A549 (cell line): ENCODE measurements at regions not wholly inside any gene's neighbourhood (a gene's known extent, or its start where the extent isn't known, plus 50 kb on each side); places are given as distances from the start of the nearest gene placed in this dataset.

Source experiments
- ATAC-seq, 2 experiments: fragments of 200-7000 bp in 1 of 2; fragments of >200 bp in 1 of 2; cut with Nextera tagmentation in 1 of 2; cut with Tn5 transposase in 1 of 2; 3 replicates each; pipeline versions ENCODE4 v1.8.0 to v1.9.1; 2018 to 2020; ENCODE audit warnings: mild to moderate bottlenecking in 1 of 2, moderate library complexity in 1 of 2
- CTCF ChIA-PET: fragments of 300-600 bp; sonication (Branson Sonifier 250); formaldehyde crosslinking; extraction: SDS; loops from one replicate; lab custom pipeline; 2021; ENCODE audit warnings: antibody characterized with exemption, inconsistent platforms; lab: Yijun Ruan, JAX
- POLR2A ChIA-PET: fragments of 350-600 bp; formaldehyde crosslinking; extraction: SDS; loops from one replicate; lab custom pipeline; 2021; ENCODE audit warnings: antibody characterized with exemption, inconsistent platforms; lab: Yijun Ruan, JAX
- DNase-seq, 2 experiments: peaks; one replicate each; pipeline versions ENCODE4 v3.0.0 to v3.0.0-alpha.2; 2011 to 2016; ENCODE audit warnings: low read depth in 1 of 2, low spot score in 1 of 2
- FAIRE-seq: peaks from 2 replicates; lab custom pipeline; 2011; peaks lifted over from hg19 to GRCh38; lab: Jason Lieb, UNC
- H3K27ac ChIP-seq, 2 experiments: fragments of >200 bp; sonication (Bioruptor Twin); formaldehyde crosslinking; 3 replicates each; pipeline ENCODE4 v1.5.1; 2016 to 2017
- H3K4me1 ChIP-seq: fragments of >200 bp; sonication (Bioruptor Twin); formaldehyde crosslinking; 3 replicates; pipeline ENCODE4 v1.6.1; 2016
- H3K4me2 ChIP-seq: fragments of >200 bp; sonication (Bioruptor Twin); formaldehyde crosslinking; 3 replicates; pipeline ENCODE4 v1.6.1; 2016
- H3K4me3 ChIP-seq: fragments of >200 bp; sonication (Bioruptor Twin); formaldehyde crosslinking; 3 replicates; pipeline ENCODE4 v1.5.1; 2016
- H3K9me3 ChIP-seq: fragments of >200 bp; sonication (Bioruptor Twin); formaldehyde crosslinking; 3 replicates; pipeline ENCODE4 v1.6.1; 2016
- CBX8 ChIP-seq: fragments of 200-600 bp; sonication (generic); IDR thresholded peaks from 2 replicates; pipeline ENCODE4 v1.6.1; 2016
- CEBPB ChIP-seq, 2 experiments: fragments of >200 bp in 1 of 2; sonication (Bioruptor Twin) in 1 of 2; formaldehyde crosslinking in 1 of 2; IDR thresholded peaks; 2 replicates each; pipeline ENCODE4 v1.6.1; 2012 to 2016
- CHD2 ChIP-seq: fragments of 150-350 bp; IDR thresholded peaks from 2 replicates; pipeline ENCODE4 v1.6.1; 2014; ENCODE audit warnings: low read length; ENCODE audit not compliant: partially characterized antibody
- EP300 ChIP-seq, 2 experiments: fragments of >200 bp; sonication (Bioruptor Twin); formaldehyde crosslinking; IDR thresholded peaks; 2 replicates in 1 of 2; 3 replicates in 1 of 2; pipeline ENCODE4 v1.6.1; 2016 to 2017
- ESRRA ChIP-seq: fragments of 150-350 bp; IDR thresholded peaks from 2 replicates; pipeline ENCODE4 v1.6.1; 2014; ENCODE audit warnings: mild to moderate bottlenecking, low read length, borderline replicate concordance
- GATA3 ChIP-seq: IDR thresholded peaks from 2 replicates; pipeline ENCODE4 v1.6.1; 2012; ENCODE audit warnings: borderline replicate concordance
- HDAC2 ChIP-seq: fragments of 200-600 bp; sonication (generic); IDR thresholded peaks from 2 replicates; pipeline ENCODE4 v1.6.1; 2016
- HEYL ChIP-seq: fragments of 250-450 bp; sonication (Bioruptor Pico); IDR thresholded peaks from 2 replicates; pipeline ENCODE4 v1.8.0; 2021; ENCODE audit warnings: mild to moderate bottlenecking, moderate library complexity
- HOXB13 ChIP-seq: fragments of 250-450 bp; sonication (Bioruptor Pico); IDR thresholded peaks from 2 replicates; pipeline ENCODE4 v1.5.0; 2020; ENCODE audit warnings: low read depth, mild to moderate bottlenecking, moderate library complexity
- HOXB5 ChIP-seq: fragments of 250-450 bp; sonication (Bioruptor Pico); IDR thresholded peaks from 2 replicates; pipeline ENCODE4 v1.5.0; 2020; ENCODE audit warnings: mild to moderate bottlenecking, moderate library complexity
- JUNB ChIP-seq: fragments of >200 bp; sonication (Bioruptor Twin); formaldehyde crosslinking; IDR thresholded peaks from 2 replicates; pipeline ENCODE4 v1.6.1; 2016
- KDM5A ChIP-seq: fragments of 200-600 bp; sonication (generic); IDR thresholded peaks from 2 replicates; pipeline ENCODE4 v1.6.1; 2016; ENCODE audit warnings: antibody characterized with exemption, mild to moderate bottlenecking
- MYC ChIP-seq: IDR thresholded peaks from 2 replicates; pipeline ENCODE4 v1.6.1; 2012; ENCODE audit warnings: mild to moderate bottlenecking, inconsistent platforms, low read length, improper control_type of control experiment, borderline replicate concordance
- NFE2L2 ChIP-seq: fragments of 150-350 bp; conservative IDR thresholded peaks from 2 replicates; pipeline ENCODE4 v1.6.1; 2014; ENCODE audit warnings: low read length
- PHF8 ChIP-seq: fragments of 200-600 bp; sonication (generic); IDR thresholded peaks from 2 replicates; pipeline ENCODE4 v1.6.1; 2016; ENCODE audit warnings: low read depth, mild to moderate bottlenecking, antibody characterized with exemption, moderate library complexity, borderline replicate concordance
- POLR2A ChIP-seq: IDR thresholded peaks from 2 replicates; pipeline ENCODE4 v1.6.1; 2012; ENCODE audit warnings: mild to moderate bottlenecking, low read length
- POLR2AphosphoS2 ChIP-seq: conservative IDR thresholded peaks from 2 replicates; pipeline ENCODE4 v1.6.1; 2012; ENCODE audit warnings: low read length, improper control_type of control experiment, inconsistent platforms
- RARB ChIP-seq: fragments of 250-450 bp; sonication (Bioruptor Pico); IDR thresholded peaks from 2 replicates; pipeline ENCODE4 v1.8.0; 2021; ENCODE audit warnings: mild to moderate bottlenecking, moderate library complexity
- RCOR1 ChIP-seq: fragments of 150-350 bp; IDR thresholded peaks from 2 replicates; pipeline ENCODE4 v1.6.1; 2014; ENCODE audit warnings: antibody characterized with exemption, low read length, low read depth
- ZC3H11A ChIP-seq: fragments of 450-650 bp; IDR thresholded peaks from 2 replicates; pipeline ENCODE4 v1.6.1; 2014; ENCODE audit warnings: antibody characterized with exemption, mild to moderate bottlenecking
- ZFP36 ChIP-seq: fragments of 450-650 bp; IDR thresholded peaks from 2 replicates; pipeline ENCODE4 v1.6.1; 2014; ENCODE audit warnings: borderline replicate concordance; ENCODE audit not compliant: partially characterized antibody
- ZSCAN20 ChIP-seq: fragments of 250-450 bp; sonication (Bioruptor Pico); IDR thresholded peaks from 2 replicates; pipeline ENCODE4 v1.8.0; 2022; ENCODE audit warnings: mild to moderate bottlenecking, moderate library complexity
- WGBS: methylation state at CpG from one replicate; pipeline ENCODE4 v1.1.6; 2017; ENCODE audit errors: missing lambda C conversion rate; 5-methylcytosine and 5-hydroxymethylcytosine counted together
- TF ChIP-seq, protein P1 (sequence below): fragments of 250-450 bp; sonication (Bioruptor Pico); IDR thresholded peaks from 2 replicates; pipeline ENCODE4 v1.5.0; 2020; ENCODE audit warnings: low read depth, mild to moderate bottlenecking, moderate library complexity
- TF ChIP-seq, protein P2 (sequence below): fragments of >200 bp; sonication (Bioruptor Twin); formaldehyde crosslinking; IDR thresholded peaks from 3 replicates; pipeline ENCODE4 v1.5.1; 2016
- TF ChIP-seq, protein P3 (sequence below): fragments of 200-600 bp; sonication (generic); IDR thresholded peaks from 2 replicates; pipeline ENCODE4 v1.6.1; 2016; ENCODE audit warnings: antibody characterized with exemption, mild to moderate bottlenecking, moderate library complexity

DNA sequence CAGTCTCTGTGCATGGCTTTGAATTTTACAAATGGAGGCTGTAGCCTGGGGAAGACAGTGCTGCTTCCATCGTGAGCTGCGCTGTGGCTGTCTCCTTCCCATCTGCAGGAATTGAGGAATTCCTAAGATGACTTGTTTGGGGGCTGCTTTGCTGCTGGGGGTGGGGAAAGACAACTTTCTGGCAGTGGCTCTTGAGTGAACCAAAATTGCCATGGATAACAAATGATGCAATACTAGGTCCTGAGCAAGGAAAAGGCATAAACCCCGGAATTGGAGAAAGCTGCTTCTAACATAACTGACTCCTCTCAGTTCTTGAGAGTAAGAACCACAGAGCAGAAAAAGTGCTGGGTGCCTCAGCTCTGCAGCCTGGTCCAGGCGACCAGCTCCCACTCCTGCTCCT lies 245.0 kb upstream of the RPL38 start:
- Histone ChIP-seq H3K4me1 (peaks cover 4% of the 10 kb centered on the region; the same call in 1 of the 3 replicates), H3K4me3 (no peak overlapping the region), H3K4me2 (no peak overlapping the region)
- WGBS = 51% methylated on average over 4 of the region's 4 CpGs
- POLR2A ChIA-PET = no interaction called here
- no peak for DNase-seq
- CTCF ChIA-PET = interaction anchor here (1.0 to 4.5 kb wide), 5 partner anchors 131 to 528 kb away, joined by 3 to 44 read pairs (median 12); partner anchors contain the start of gene SDK2
- ATAC-seq = no peak
- FAIRE-seq = no peak
- TF ChIP-seq CHD2 (no peak), RARB (CRISPR knock-in tag) (no peak), POLR2AphosphoS2 (no peak), PHF8 (no peak), KDM5A (no peak), NFE2L2 (no peak), HEYL (CRISPR knock-in tag) (no peak), ZSCAN20 (no peak), EP300 (IDR thresholded peaks at IDR 0.05) (no peak), HOXB13 (CRISPR knock-in tag) (no peak), GATA3 (no peak), ZC3H11A (no peak), HDAC2 (no peak)
- TF ChIP-seq, protein P1, sequence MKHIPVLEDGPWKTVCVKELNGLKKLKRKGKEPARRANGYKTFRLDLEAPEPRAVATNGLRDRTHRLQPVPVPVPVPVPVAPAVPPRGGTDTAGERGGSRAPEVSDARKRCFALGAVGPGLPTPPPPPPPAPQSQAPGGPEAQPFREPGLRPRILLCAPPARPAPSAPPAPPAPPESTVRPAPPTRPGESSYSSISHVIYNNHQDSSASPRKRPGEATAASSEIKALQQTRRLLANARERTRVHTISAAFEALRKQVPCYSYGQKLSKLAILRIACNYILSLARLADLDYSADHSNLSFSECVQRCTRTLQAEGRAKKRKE (CRISPR knock-in tag) = no peak
- TF ChIP-seq, all 56 proteins: peak for 0
- Histone ChIP-seq H3K9me3 (peaks cover 7% of the 10 kb centered on the region; the same call in 2 of the 3 replicates), H3K27ac (no peak overlapping the region)

DNA sequence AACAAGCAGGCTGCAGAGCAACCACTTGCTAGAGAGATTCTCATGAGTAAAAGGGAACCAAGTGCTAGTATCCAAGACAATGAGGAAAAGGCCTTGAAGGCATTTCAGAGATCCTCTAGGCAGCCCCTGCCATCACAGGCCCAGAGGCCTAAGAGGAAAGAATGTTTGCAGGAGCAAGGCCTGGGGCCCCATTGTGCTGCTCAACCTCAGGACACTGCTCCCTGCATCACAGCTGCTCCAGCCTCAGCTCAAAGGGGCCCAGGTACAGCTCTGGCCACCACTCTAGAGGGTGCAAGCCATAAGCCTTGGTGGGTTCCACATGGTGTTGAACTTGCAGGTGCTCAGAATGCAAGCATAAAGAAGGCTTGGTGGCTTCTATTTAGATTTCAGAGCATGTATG lies 243.0 kb upstream of the RPL38 start:
- no peak overlapping the region for H3K4me3 ChIP-seq
- ATAC-seq (no peak), FAIRE-seq (no peak), DNase-seq (no peak)
- TF ChIP-seq GATA3 (no peak), ZFP36 (peak; percentile 55)
- ChIA-PET POLR2A (no interaction called here), CTCF (interaction anchor here (1.3 to 2.7 kb wide), 3 partner anchors 216 to 530 kb away, joined by 4 to 12 read pairs (median 4); no protein-coding TSS in a partner anchor)
- H3K4me2 ChIP-seq = no peak overlapping the region
- H3K9me3 ChIP-seq = peaks cover 16% of the 10 kb centered on the region; the same call in 2 of the 3 replicates
- no peak overlapping the region for H3K27ac ChIP-seq
- peaks cover 4% of the 10 kb centered on the region; the same call in 1 of the 3 replicates for H3K4me1 ChIP-seq

DNA sequence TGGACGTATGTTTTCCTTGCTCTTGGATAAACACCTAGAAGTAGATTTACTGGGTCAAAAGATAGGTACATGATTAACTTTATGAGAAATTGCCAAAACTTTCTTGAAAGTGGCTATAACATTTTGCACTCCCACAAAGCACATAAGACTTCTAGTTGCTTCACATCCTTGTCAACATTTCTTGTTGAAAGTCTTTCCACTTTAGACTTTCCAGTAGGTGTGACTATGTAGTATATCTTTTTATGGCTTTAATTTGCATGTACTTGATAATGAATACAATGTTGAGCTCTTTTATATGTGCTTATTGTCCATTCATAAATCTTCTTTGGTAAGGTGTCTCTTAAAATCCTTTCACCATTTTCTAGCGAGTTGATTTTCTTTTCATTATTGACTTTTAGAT lies 241.2 kb upstream of the RPL38 start:
- no peak overlapping the region for H3K27ac ChIP-seq
- 25% methylated on average over 2 of the region's 2 CpGs for WGBS
- DNase-seq = no peak
- no peaks in the 10 kb centered on the region for H3K4me1 ChIP-seq
- H3K4me2 ChIP-seq = no peak overlapping the region
- no peak overlapping the region for H3K4me3 ChIP-seq
- CTCF ChIA-PET = interaction anchor here (1.3 kb wide), 1 partner anchor 707 kb away, joined by 3 read pairs; no protein-coding TSS in a partner anchor
- TF ChIP-seq CBX8 (no peak), CEBPB (IDR thresholded peaks at IDR 0.05) (no peak), GATA3 (no peak), ESRRA (no peak), KDM5A (no peak), POLR2A (no peak), HOXB5 (CRISPR knock-in tag) (no peak), HOXB13 (CRISPR knock-in tag) (no peak), CHD2 (no peak), MYC (no peak), RCOR1 (no peak), JUNB (no peak), ZC3H11A (no peak)
- TF ChIP-seq, protein P2, sequence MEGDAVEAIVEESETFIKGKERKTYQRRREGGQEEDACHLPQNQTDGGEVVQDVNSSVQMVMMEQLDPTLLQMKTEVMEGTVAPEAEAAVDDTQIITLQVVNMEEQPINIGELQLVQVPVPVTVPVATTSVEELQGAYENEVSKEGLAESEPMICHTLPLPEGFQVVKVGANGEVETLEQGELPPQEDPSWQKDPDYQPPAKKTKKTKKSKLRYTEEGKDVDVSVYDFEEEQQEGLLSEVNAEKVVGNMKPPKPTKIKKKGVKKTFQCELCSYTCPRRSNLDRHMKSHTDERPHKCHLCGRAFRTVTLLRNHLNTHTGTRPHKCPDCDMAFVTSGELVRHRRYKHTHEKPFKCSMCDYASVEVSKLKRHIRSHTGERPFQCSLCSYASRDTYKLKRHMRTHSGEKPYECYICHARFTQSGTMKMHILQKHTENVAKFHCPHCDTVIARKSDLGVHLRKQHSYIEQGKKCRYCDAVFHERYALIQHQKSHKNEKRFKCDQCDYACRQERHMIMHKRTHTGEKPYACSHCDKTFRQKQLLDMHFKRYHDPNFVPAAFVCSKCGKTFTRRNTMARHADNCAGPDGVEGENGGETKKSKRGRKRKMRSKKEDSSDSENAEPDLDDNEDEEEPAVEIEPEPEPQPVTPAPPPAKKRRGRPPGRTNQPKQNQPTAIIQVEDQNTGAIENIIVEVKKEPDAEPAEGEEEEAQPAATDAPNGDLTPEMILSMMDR = no peak
- TF ChIP-seq, protein P1 (CRISPR knock-in tag) = no peak
- TF ChIP-seq, protein P3, sequence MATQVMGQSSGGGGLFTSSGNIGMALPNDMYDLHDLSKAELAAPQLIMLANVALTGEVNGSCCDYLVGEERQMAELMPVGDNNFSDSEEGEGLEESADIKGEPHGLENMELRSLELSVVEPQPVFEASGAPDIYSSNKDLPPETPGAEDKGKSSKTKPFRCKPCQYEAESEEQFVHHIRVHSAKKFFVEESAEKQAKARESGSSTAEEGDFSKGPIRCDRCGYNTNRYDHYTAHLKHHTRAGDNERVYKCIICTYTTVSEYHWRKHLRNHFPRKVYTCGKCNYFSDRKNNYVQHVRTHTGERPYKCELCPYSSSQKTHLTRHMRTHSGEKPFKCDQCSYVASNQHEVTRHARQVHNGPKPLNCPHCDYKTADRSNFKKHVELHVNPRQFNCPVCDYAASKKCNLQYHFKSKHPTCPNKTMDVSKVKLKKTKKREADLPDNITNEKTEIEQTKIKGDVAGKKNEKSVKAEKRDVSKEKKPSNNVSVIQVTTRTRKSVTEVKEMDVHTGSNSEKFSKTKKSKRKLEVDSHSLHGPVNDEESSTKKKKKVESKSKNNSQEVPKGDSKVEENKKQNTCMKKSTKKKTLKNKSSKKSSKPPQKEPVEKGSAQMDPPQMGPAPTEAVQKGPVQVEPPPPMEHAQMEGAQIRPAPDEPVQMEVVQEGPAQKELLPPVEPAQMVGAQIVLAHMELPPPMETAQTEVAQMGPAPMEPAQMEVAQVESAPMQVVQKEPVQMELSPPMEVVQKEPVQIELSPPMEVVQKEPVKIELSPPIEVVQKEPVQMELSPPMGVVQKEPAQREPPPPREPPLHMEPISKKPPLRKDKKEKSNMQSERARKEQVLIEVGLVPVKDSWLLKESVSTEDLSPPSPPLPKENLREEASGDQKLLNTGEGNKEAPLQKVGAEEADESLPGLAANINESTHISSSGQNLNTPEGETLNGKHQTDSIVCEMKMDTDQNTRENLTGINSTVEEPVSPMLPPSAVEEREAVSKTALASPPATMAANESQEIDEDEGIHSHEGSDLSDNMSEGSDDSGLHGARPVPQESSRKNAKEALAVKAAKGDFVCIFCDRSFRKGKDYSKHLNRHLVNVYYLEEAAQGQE = no peak
- ATAC-seq = no peak
- POLR2A ChIA-PET = no interaction called here
- peak; percentile 56 for FAIRE-seq
- H3K9me3 ChIP-seq = peaks cover 16% of the 10 kb centered on the region; the same call in 2 of the 3 replicates
